ENCODE measurements at regions not wholly inside any gene's neighbourhood (a gene's known extent, or its start where the extent isn't known, plus 50 kb on each side); places are given as distances from the start of the nearest gene placed in this dataset.

DNA sequence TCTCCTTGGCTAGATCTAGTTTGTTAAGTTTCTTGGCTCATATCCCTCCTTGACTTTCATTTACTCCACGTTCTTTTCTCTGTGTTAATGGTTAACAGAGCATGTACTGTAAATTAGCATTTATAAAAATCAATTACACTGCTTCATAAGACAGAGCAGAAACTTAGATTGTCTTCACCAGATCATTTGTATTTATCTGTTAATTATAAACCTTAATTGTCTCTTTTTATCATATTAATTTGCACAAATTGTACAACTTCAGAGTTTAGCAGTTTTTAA is 221.2 kb upstream of the EGLN3 start:
- TF ChIP-seq YY1 (IDR thresholded peaks at IDR 0.05; ENCODE audit: low read depth) (no peak), EP300 (IDR thresholded peaks at IDR 0.05; ENCODE audit: borderline replicate concordance) (no peak), FOXM1 (IDR thresholded peaks at IDR 0.05; ENCODE audit: borderline replicate concordance, low read depth) (no peak), TAF1 (IDR thresholded peaks at IDR 0.05; ENCODE audit: low read depth) (no peak), EGR1 (IDR thresholded peaks at IDR 0.05) (no peak), CREB1 (IDR thresholded peaks at IDR 0.05; ENCODE audit: low read depth) (no peak), TCF12 (IDR thresholded peaks at IDR 0.05; ENCODE audit: low read depth) (no peak), RAD21 (IDR thresholded peaks at IDR 0.05; ENCODE audit: low read depth) (no peak), TEAD4 (IDR thresholded peaks at IDR 0.05) (no peak), MAX (IDR thresholded peaks at IDR 0.05) (no peak), CEBPB (IDR thresholded peaks at IDR 0.05) (no peak)
- TF ChIP-seq, protein P1, sequence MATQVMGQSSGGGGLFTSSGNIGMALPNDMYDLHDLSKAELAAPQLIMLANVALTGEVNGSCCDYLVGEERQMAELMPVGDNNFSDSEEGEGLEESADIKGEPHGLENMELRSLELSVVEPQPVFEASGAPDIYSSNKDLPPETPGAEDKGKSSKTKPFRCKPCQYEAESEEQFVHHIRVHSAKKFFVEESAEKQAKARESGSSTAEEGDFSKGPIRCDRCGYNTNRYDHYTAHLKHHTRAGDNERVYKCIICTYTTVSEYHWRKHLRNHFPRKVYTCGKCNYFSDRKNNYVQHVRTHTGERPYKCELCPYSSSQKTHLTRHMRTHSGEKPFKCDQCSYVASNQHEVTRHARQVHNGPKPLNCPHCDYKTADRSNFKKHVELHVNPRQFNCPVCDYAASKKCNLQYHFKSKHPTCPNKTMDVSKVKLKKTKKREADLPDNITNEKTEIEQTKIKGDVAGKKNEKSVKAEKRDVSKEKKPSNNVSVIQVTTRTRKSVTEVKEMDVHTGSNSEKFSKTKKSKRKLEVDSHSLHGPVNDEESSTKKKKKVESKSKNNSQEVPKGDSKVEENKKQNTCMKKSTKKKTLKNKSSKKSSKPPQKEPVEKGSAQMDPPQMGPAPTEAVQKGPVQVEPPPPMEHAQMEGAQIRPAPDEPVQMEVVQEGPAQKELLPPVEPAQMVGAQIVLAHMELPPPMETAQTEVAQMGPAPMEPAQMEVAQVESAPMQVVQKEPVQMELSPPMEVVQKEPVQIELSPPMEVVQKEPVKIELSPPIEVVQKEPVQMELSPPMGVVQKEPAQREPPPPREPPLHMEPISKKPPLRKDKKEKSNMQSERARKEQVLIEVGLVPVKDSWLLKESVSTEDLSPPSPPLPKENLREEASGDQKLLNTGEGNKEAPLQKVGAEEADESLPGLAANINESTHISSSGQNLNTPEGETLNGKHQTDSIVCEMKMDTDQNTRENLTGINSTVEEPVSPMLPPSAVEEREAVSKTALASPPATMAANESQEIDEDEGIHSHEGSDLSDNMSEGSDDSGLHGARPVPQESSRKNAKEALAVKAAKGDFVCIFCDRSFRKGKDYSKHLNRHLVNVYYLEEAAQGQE (IDR thresholded peaks at IDR 0.05; ENCODE audit: low read depth) = no peak
